Upper lobe of left lung (tissue), 6 donors: ENCODE measurements at regions not wholly inside any gene's neighbourhood (a gene's known extent, or its start where the extent isn't known, plus 50 kb on each side); places are given as distances from the start of the nearest gene placed in this dataset.

Experiments used
- ATAC-seq, 2 donors: fragments of 200-7000 bp; cut with Tn5 transposase; one replicate each; pipeline ENCODE4 v1.9.1; 2022; ENCODE audit warnings: mild to moderate bottlenecking in 2 of 2, moderate library complexity in 2 of 2; ENCODE audit not compliant: low FRiP score in 2 of 2
- DNase-seq, 2 donors: peaks; one replicate each; pipeline ENCODE4 v3.0.0-alpha.2; 2019 to 2020
- H3K27ac ChIP-seq, 4 donors: fragments of 200-600 bp; sonication (generic); one replicate each; pipeline ENCODE4 v1.5.1; 2016 to 2019
- H3K27me3 ChIP-seq, 4 donors: fragments of 200-600 bp; sonication (generic); one replicate each; pipeline ENCODE4 v1.5.1; 2017 to 2019
- H3K36me3 ChIP-seq, 4 donors: fragments of 200-600 bp; sonication (generic); one replicate each; pipeline ENCODE4 v1.5.1; 2016 to 2019
- H3K4me1 ChIP-seq, 4 donors: fragments of 200-600 bp; sonication (generic); one replicate each; pipeline ENCODE4 v1.5.1; 2018 to 2019
- H3K4me3 ChIP-seq, 4 donors: fragments of 200-600 bp; sonication (generic); one replicate each; pipeline ENCODE4 v1.5.1; 2017 to 2019; ENCODE audit warnings: mild to moderate bottlenecking in 2 of 4, moderate library complexity in 1 of 4
- H3K9me3 ChIP-seq, 4 donors: fragments of 200-600 bp; sonication (generic); one replicate each; pipeline ENCODE4 v1.5.1; 2018 to 2019
- CTCF ChIP-seq, 6 experiments: fragments of 450-650 bp in 4 of 6; fragments of 200-600 bp in 2 of 6; sonication (generic) in 2 of 6; IDR thresholded peaks; one replicate each; pipeline ENCODE4 v1.5.1; 2016 to 2019; ENCODE audit warnings: antibody characterized with exemption in 6 of 6
- EP300 ChIP-seq, 4 donors: sonication (generic); formaldehyde crosslinking; IDR thresholded peaks; one replicate each; pipeline ENCODE4 v1.5.1; 2017; ENCODE audit warnings: antibody characterized with exemption in 4 of 4, control low read depth in 2 of 4
- POLR2A ChIP-seq, 4 donors: fragments of 450-650 bp; IDR thresholded peaks; one replicate each; pipeline ENCODE4 v1.5.1; 2016 to 2017; ENCODE audit warnings: antibody characterized with exemption in 4 of 4, mild to moderate bottlenecking in 2 of 4
- POLR2AphosphoS5 ChIP-seq, 2 donors: sonication (generic); formaldehyde crosslinking; IDR thresholded peaks; one replicate each; pipeline ENCODE4 v1.5.1; 2017; ENCODE audit warnings: antibody characterized with exemption in 2 of 2
- WGBS, 2 donors: methylation state at CpG; one replicate each; pipeline ENCODE4 v1.1.5; 2017 to 2018; 5-methylcytosine and 5-hydroxymethylcytosine counted together
- donor health status: DM: no; HTN: no; CAD: no; lungs with moderate emphysema.
- donor health status: DM: no; HTN: yes; CAD: no; lungs with severe emphysema.

GRCh38 chr11:22467248-22467647, 129.1 kb downstream of the SLC17A6 start:
- Histone ChIP-seq H3K27ac (no peak overlapping the region), H3K4me3 (no peak overlapping the region), H3K9me3 (no peaks in the 10 kb centered on the region), H3K27me3 (no peaks in the 10 kb centered on the region), H3K36me3 (no peaks in the 10 kb centered on the region), H3K4me1 (no peaks in the 10 kb centered on the region)
- DNase-seq (no peak), ATAC-seq (no peak)
- TF ChIP-seq POLR2A (IDR thresholded peaks at IDR 0.05), result no peak
- no peak for TF ChIP-seq CTCF (IDR thresholded peaks at IDR 0.05)
- TF ChIP-seq POLR2AphosphoS5 (IDR thresholded peaks at IDR 0.05), result no peak
- TF ChIP-seq EP300 (IDR thresholded peaks at IDR 0.05), result no peak
- whole genome bisulfite sequencing, 2 donors, result 73 to 78% methylated on average over 2 of the region's 2 CpGs

- peak in 1 of 2 donors; percentile 43 for ATAC-seq
- Histone ChIP-seq H3K4me1 (no peaks in the 10 kb centered on the region), H3K27ac (no peak overlapping the region), H3K4me3 (no peak overlapping the region), H3K27me3 (no peaks in the 10 kb centered on the region), H3K36me3 (no peaks in the 10 kb centered on the region), H3K9me3 (no peaks in the 10 kb centered on the region)
- TF ChIP-seq POLR2AphosphoS5 (IDR thresholded peaks at IDR 0.05) (no peak), POLR2A (IDR thresholded peaks at IDR 0.05) (no peak), EP300 (IDR thresholded peaks at IDR 0.05) (no peak), CTCF (IDR thresholded peaks at IDR 0.05) (no peak)
- DNase-seq, result no peak
- WGBS, 2 donors, result 82 to 87% methylated on average over 9 of the region's 9 CpGs
These were observed 128.6 kb downstream of the SLC17A6 start for GRCh38 chr11:22466809-22467208.

DNA sequence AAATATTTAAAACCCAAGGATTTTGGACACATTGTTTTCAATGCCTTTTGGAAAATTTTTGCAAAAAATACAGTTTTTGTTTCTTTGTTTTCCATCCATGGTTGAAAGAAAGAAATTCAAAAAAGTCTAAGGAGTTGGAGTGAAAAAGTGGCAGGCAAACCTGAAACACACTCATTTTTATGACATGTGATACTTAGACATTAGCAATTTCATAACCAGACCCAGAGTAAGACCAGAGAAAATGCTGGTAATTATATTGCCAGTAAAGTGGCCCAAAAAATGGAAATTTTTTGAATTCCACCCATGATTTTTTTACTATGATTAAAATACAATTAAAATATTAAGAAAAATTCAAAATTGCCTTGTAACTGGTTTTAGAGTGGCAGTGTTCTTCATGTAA, 128.2 kb downstream of the SLC17A6 start:
- Histone ChIP-seq H3K9me3 (no peaks in the 10 kb centered on the region), H3K27ac (no peak overlapping the region), H3K4me3 (no peak overlapping the region), H3K4me1 (no peaks in the 10 kb centered on the region), H3K36me3 (no peaks in the 10 kb centered on the region), H3K27me3 (no peaks in the 10 kb centered on the region)
- TF ChIP-seq POLR2AphosphoS5 (IDR thresholded peaks at IDR 0.05) (no peak), POLR2A (IDR thresholded peaks at IDR 0.05) (no peak), CTCF (IDR thresholded peaks at IDR 0.05) (no peak), EP300 (IDR thresholded peaks at IDR 0.05) (no peak)
- DNase-seq, result no peak
- no peak for ATAC-seq

GRCh38 chr11:22465620-22466019, 127.4 kb downstream of the SLC17A6 start:
- Histone ChIP-seq H3K4me1 (no peaks in the 10 kb centered on the region), H3K36me3 (no peaks in the 10 kb centered on the region), H3K4me3 (no peak overlapping the region), H3K9me3 (no peaks in the 10 kb centered on the region), H3K27me3 (no peaks in the 10 kb centered on the region), H3K27ac (no peak overlapping the region)
- DNase-seq (no peak), ATAC-seq (no peak)
- TF ChIP-seq EP300 (IDR thresholded peaks at IDR 0.05) (no peak), POLR2A (IDR thresholded peaks at IDR 0.05) (no peak), CTCF (IDR thresholded peaks at IDR 0.05) (no peak), POLR2AphosphoS5 (IDR thresholded peaks at IDR 0.05) (no peak)
- WGBS, 2 donors, result 51 to 56% methylated on average over 1 of the region's 1 CpG

GRCh38 chr11:22461626-22462025, 123.4 kb downstream of the SLC17A6 start:
- Histone ChIP-seq H3K27me3 (no peaks in the 10 kb centered on the region), H3K27ac (no peak overlapping the region), H3K36me3 (no peaks in the 10 kb centered on the region), H3K9me3 (no peaks in the 10 kb centered on the region), H3K4me1 (no peaks in the 10 kb centered on the region), H3K4me3 (no peak overlapping the region)
- 48 to 94% methylated on average over 2 of the region's 2 CpGs for WGBS, 2 donors
- TF ChIP-seq POLR2A (IDR thresholded peaks at IDR 0.05), result no peak
- TF ChIP-seq POLR2AphosphoS5 (IDR thresholded peaks at IDR 0.05), result no peak
- TF ChIP-seq EP300 (IDR thresholded peaks at IDR 0.05), result no peak
- TF ChIP-seq CTCF (IDR thresholded peaks at IDR 0.05), result no peak
- DNase-seq (no peak), ATAC-seq (no peak)
